NCI-H2171 (cell line): ENCODE measurements at regions not wholly inside any gene's neighbourhood (a gene's known extent, or its start where the extent isn't known, plus 50 kb on each side); places are given as distances from the start of the nearest gene placed in this dataset.
"Not testable (repeated sequence)": the region's sequence is repeated elsewhere in the genome, so short reads cannot be mapped to it uniquely, and the experiment has no call there.

ENCODE experiments used
- DNase-seq: peaks from one replicate; lab custom pipeline; 2025; lab: John Stamatoyannopoulos, UW

GRCh38 chr4:12943069-12943468 lies 541.1 kb downstream of the RAB28 start:
- no peak for DNase-seq

- no peak for DNase-seq
Measured at GRCh38 chr4:12933760-12934221, 550.3 kb downstream of the RAB28 start.

GRCh38 chr4:12932203-12932788 lies 551.8 kb downstream of the RAB28 start:
- DNase-seq = no peak

- no peak for DNase-seq
Measured at GRCh38 chr4:12929784-12930183, 554.4 kb downstream of the RAB28 start.

- DNase-seq = no peak
Measured at GRCh38 chr4:12928751-12929150, 555.4 kb downstream of the RAB28 start.

GRCh38 chr4:12926189-12927066 lies 557.7 kb downstream of the RAB28 start:
- no peak for DNase-seq

- DNase-seq = no peak
Measured at GRCh38 chr4:12924728-12925320, 559.3 kb downstream of the RAB28 start.

- DNase-seq = no peak
Measured at GRCh38 chr4:12924253-12924652, 559.9 kb downstream of the RAB28 start.

- no peak for DNase-seq
Measured at GRCh38 chr4:12912896-12913418, 571.2 kb downstream of the RAB28 start.

GRCh38 chr4:12911750-12912358 lies 572.3 kb downstream of the RAB28 start:
- DNase-seq = no peak

- DNase-seq = not testable (repeated sequence)
Measured at GRCh38 chr4:12903640-12904039, 580.5 kb downstream of the RAB28 start.

GRCh38 chr4:12902735-12903134 lies 581.4 kb downstream of the RAB28 start:
- DNase-seq = no peak

- no peak for DNase-seq
Measured at GRCh38 chr4:12897954-12898353, 586.2 kb downstream of the RAB28 start.

GRCh38 chr4:12894062-12894461 lies 590.1 kb downstream of the RAB28 start:
- DNase-seq = no peak

- no peak for DNase-seq
Measured at GRCh38 chr4:12889054-12889453, 595.1 kb downstream of the RAB28 start.

GRCh38 chr4:12884846-12885796 lies 599.0 kb downstream of the RAB28 start:
- no peak for DNase-seq

- DNase-seq = no peak
Measured at GRCh38 chr4:12881945-12882584, 602.1 kb downstream of the RAB28 start.

- DNase-seq = no peak
Measured at GRCh38 chr4:12880844-12881243, 603.3 kb downstream of the RAB28 start.

GRCh38 chr4:12879496-12879895 lies 604.6 kb downstream of the RAB28 start:
- no peak for DNase-seq

GRCh38 chr4:12875640-12876243 lies 608.4 kb downstream of the RAB28 start:
- no peak for DNase-seq
